AG04450 (cell line): ENCODE measurements at regions not wholly inside any gene's neighbourhood (a gene's known extent, or its start where the extent isn't known, plus 50 kb on each side); places are given as distances from the start of the nearest gene placed in this dataset.
"Not testable (repeated sequence)": the region's sequence is repeated elsewhere in the genome, so short reads cannot be mapped to it uniquely, and the experiment has no call there.

ENCODE experiments used
- CTCF ChIA-PET: fragments of 300-600, 350-600 bp; formaldehyde crosslinking; extraction: SDS; loops from one replicate; lab custom pipeline; 2022; ENCODE audit warnings: antibody characterized with exemption, inconsistent platforms; lab: Charles Lee
- POLR2A ChIA-PET: fragments of 350-600 bp; formaldehyde crosslinking; extraction: SDS; loops from one replicate; lab custom pipeline; 2021; ENCODE audit warnings: antibody characterized with exemption, inconsistent platforms; lab: Yijun Ruan, JAX
- DNase-seq: peaks from one replicate; pipeline ENCODE4 v3.0.0-alpha.2; 2011; ENCODE audit warnings: low read depth, low spot score
- H3K27ac ChIP-seq: one replicate; pipeline ENCODE4 v1.5.1; 2012; ENCODE audit warnings: low read depth, low read length, control low read depth
- H3K27me3 ChIP-seq: one replicate; pipeline ENCODE4 v1.6.0; 2012; ENCODE audit warnings: low read length; ENCODE audit not compliant: control insufficient read depth, insufficient read depth
- H3K4me3 ChIP-seq: 2 replicates; pipeline ENCODE4 v1.5.1; 2011; ENCODE audit warnings: mild to moderate bottlenecking, low read depth, low read length, control low read depth
- H3K9me3 ChIP-seq: 2 replicates; pipeline ENCODE4 v1.5.1; 2012; ENCODE audit warnings: low read length; ENCODE audit not compliant: control insufficient read depth, insufficient read depth
- TF ChIP-seq, protein P1 (sequence below): IDR thresholded peaks from 2 replicates; pipeline ENCODE4 v1.5.1; 2011; ENCODE audit warnings: low read depth, low read length, control low read depth, inconsistent platforms

GRCh38 chr18:78482378-78482777 is 497.2 kb upstream of the SALL3 start:
- ChIA-PET POLR2A (no interaction called here), CTCF (no interaction called here)
- no peak overlapping the region for H3K4me3 ChIP-seq
- H3K27me3 ChIP-seq: no peaks in the 10 kb centered on the region
- TF ChIP-seq, protein P1, sequence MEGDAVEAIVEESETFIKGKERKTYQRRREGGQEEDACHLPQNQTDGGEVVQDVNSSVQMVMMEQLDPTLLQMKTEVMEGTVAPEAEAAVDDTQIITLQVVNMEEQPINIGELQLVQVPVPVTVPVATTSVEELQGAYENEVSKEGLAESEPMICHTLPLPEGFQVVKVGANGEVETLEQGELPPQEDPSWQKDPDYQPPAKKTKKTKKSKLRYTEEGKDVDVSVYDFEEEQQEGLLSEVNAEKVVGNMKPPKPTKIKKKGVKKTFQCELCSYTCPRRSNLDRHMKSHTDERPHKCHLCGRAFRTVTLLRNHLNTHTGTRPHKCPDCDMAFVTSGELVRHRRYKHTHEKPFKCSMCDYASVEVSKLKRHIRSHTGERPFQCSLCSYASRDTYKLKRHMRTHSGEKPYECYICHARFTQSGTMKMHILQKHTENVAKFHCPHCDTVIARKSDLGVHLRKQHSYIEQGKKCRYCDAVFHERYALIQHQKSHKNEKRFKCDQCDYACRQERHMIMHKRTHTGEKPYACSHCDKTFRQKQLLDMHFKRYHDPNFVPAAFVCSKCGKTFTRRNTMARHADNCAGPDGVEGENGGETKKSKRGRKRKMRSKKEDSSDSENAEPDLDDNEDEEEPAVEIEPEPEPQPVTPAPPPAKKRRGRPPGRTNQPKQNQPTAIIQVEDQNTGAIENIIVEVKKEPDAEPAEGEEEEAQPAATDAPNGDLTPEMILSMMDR: no peak
- H3K27ac ChIP-seq: no peak overlapping the region
- H3K9me3 ChIP-seq: peaks cover 51% of the 10 kb centered on the region
- DNase-seq: no peak

GRCh38 chr18:78487649-78488048 is 492.0 kb upstream of the SALL3 start:
- Histone ChIP-seq H3K4me3 (no peak overlapping the region), H3K9me3 (peaks cover 41% of the 10 kb centered on the region), H3K27me3 (no peaks in the 10 kb centered on the region), H3K27ac (no peak overlapping the region)
- no peak for DNase-seq
- POLR2A ChIA-PET: no interaction called here
- TF ChIP-seq, protein P1: no peak
- CTCF ChIA-PET: no interaction called here

DNA sequence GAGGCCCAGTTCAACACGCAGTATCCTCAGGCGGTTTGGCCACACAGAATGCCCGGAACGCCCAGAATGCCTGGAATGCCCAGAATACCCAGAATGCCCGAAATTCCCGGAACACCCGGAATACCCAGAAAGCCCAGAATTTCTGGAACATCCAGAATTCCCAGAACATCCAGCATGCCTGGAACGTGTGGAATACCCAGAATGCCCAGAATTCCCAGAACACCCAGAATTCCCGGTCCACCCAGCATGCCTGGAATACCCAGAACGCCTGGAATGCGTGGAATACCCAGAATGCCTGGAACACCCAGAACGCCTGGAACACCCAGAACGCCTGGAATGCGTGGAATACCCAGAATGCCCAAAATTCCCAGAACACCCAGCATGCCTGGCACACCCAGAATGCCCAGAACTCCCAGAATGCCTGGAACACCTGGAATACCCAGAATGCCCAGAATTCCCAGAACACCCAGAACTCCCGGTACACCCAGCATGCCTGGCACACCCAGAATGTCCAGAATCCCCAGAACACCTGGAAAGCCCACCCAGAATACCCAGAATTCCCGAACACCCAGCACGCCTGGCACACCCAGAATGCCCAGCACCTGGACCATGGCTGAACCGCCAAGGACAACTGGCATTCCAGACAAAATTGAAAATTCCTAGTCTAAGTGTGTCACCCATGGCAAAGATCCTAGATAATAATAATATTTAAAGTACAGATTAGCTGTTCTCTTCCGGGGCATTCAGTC is 487.4 kb upstream of the SALL3 start:
- TF ChIP-seq, protein P1: no peak
- CTCF ChIA-PET: no interaction called here
- no peak for DNase-seq
- no peak overlapping the region for H3K4me3 ChIP-seq
- H3K9me3 ChIP-seq: peaks cover 57% of the 10 kb centered on the region
- no peaks in the 10 kb centered on the region for H3K27me3 ChIP-seq
- POLR2A ChIA-PET: no interaction called here
- no peak overlapping the region for H3K27ac ChIP-seq

DNA sequence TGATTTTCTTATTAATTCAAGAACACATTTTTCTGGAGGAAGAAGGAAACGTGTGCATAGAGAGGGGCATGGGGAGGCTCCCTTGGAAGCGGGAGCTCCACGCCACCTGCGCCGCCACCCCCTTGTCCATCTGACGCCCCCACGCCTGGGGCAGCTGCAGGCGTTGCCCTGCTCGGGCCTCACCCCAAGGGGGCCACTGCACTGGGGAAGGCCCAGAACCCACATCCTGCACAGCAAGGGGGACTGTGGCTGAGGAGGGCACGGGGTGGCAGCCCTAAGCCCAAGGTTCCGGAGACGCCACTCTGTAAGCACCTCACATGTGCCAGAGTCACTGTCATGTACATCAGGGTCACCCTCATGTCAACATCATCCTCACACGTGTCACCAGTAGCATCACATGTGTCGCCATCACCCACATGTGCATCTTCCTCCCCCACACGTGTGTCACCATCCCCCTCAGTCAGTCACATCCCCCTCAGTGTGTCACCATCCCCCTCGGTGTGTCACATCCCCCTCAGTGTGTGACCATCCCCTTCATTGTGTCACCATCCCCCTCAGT is 486.7 kb upstream of the SALL3 start:
- Histone ChIP-seq H3K9me3 (peaks cover 57% of the 10 kb centered on the region), H3K27me3 (no peaks in the 10 kb centered on the region), H3K4me3 (no peak overlapping the region), H3K27ac (no peak overlapping the region)
- no peak for DNase-seq
- ChIA-PET POLR2A (no interaction called here), CTCF (no interaction called here)
- TF ChIP-seq, protein P1: no peak

GRCh38 chr18:78493490-78493889 is 486.1 kb upstream of the SALL3 start:
- DNase-seq: not testable (repeated sequence)

More at GRCh38 chr18:78493490-78493889, 486.1 kb upstream of the SALL3 start:
- H3K27ac ChIP-seq, H3K27me3 ChIP-seq, CTCF ChIA-PET, H3K4me3 ChIP-seq, POLR2A ChIA-PET: not testable (repeated sequence)
- H3K9me3 ChIP-seq: peaks cover 59% of the 10 kb centered on the region
